Kidney epithelial cell (primary cell): ENCODE measurements at regions not wholly inside any gene's neighbourhood (a gene's known extent, or its start where the extent isn't known, plus 50 kb on each side); places are given as distances from the start of the nearest gene placed in this dataset.

Experiments
- DNase-seq: peaks from one replicate; pipeline ENCODE4 v3.0.0-alpha.2; 2010; ENCODE audit warnings: low read depth
- H3K27me3 ChIP-seq: 2 replicates; pipeline ENCODE4 v1.6.0; 2011; ENCODE audit warnings: low read length; ENCODE audit not compliant: control insufficient read depth, insufficient read depth
- H3K36me3 ChIP-seq: 2 replicates; pipeline ENCODE4 v1.5.1; 2011; ENCODE audit warnings: low read length; ENCODE audit not compliant: control insufficient read depth, insufficient read depth
- H3K4me3 ChIP-seq: 2 replicates; pipeline ENCODE4 v1.5.1; 2011; ENCODE audit warnings: low read depth, mild to moderate bottlenecking, control low read depth, low read length
- CTCF ChIP-seq: IDR thresholded peaks from 2 replicates; pipeline ENCODE4 v1.5.1; 2011; ENCODE audit warnings: mild to moderate bottlenecking, moderate library complexity, low read length, control low read depth, inconsistent platforms; ENCODE audit not compliant: insufficient read depth, poor library complexity, severe bottlenecking

DNA sequence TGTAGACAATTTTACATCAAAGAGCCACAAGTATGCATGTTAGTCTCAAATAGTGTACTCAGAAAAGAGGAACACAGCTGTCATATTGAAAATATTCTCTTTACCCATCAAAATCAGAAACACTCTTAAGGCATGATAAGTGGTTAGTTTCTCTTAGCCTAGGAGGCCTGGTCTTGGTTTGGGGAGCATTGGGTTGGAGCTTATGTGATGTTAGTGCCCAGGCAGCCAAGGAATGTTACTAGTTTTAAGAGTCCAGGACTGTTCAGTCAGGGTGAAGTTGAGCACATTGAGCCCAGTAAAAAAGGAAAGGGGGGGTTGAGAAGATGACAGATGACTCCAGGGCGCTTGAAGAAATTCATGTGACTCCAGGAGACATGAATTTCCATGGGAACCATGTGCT, 340.6 kb downstream of the HRH4 start:
- H3K36me3 ChIP-seq = no peaks in the 10 kb centered on the region
- H3K27me3 ChIP-seq = peaks cover 3% of the 10 kb centered on the region
- H3K4me3 ChIP-seq = no peak overlapping the region
- no peak for DNase-seq
- no peak for TF ChIP-seq CTCF

DNA sequence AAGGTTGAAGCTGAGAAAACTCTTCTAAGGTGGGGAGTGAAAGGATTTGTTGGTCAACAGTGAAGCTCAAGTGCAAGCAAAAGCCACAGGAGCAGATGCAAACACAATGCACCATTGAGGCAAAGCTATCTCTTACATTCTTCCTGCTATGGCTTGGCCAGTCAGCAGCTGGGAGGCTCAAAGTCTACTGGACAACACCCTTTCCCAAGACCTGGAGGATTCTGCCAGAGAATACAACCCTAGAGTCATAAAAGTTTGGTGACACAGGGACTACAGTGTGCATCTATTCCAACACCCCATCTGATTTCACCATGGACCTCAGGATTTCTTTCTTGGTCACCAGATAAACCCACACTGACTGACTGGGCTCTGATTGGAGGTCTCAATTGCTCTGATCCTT, 342.0 kb downstream of the HRH4 start:
- no peak overlapping the region for H3K4me3 ChIP-seq
- peaks cover 3% of the 10 kb centered on the region for H3K27me3 ChIP-seq
- TF ChIP-seq CTCF = no peak
- no peaks in the 10 kb centered on the region for H3K36me3 ChIP-seq
- no peak for DNase-seq

DNA sequence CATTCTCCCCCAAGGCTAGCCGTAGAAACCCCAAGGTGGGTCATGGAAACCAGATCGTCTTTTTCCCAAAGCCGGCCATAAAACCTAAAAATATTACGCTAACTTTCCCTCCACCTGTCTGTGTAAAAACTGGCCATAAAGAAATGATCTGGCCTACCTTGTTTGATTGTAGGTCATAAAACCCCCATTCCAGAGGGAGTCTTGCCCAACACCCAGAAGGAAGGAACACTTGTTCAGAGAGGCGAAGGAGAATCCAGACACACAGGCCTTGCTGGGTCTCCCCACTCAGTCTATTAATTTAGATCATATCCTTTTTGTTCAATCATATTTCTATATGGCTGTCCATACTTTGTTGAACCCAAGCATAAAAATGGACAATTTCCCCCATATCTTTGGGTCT, 344.7 kb downstream of the HRH4 start:
- TF ChIP-seq CTCF = no peak
- Histone ChIP-seq H3K27me3 (no peaks in the 10 kb centered on the region), H3K4me3 (no peak overlapping the region), H3K36me3 (no peaks in the 10 kb centered on the region)
- DNase-seq = no peak

GRCh38 chr18:24809173-24809950, 348.9 kb downstream of the HRH4 start:
- Histone ChIP-seq H3K4me3 (no peak overlapping the region), H3K27me3 (no peaks in the 10 kb centered on the region), H3K36me3 (no peaks in the 10 kb centered on the region)
- DNase-seq = no peak
- no peak for TF ChIP-seq CTCF

GRCh38 chr18:24810561-24811305, 350.3 kb downstream of the HRH4 start:
- Histone ChIP-seq H3K27me3 (no peaks in the 10 kb centered on the region), H3K4me3 (no peak overlapping the region), H3K36me3 (no peaks in the 10 kb centered on the region)
- TF ChIP-seq CTCF = no peak
- DNase-seq = no peak
